Astrocyte (in vitro differentiated cells and primary cell): ENCODE measurements at regions not wholly inside any gene's neighbourhood (a gene's known extent, or its start where the extent isn't known, plus 50 kb on each side); places are given as distances from the start of the nearest gene placed in this dataset.

Source experiments
- DNase-seq: peaks from one replicate; pipeline ENCODE4 v3.0.0-alpha.2; 2010; ENCODE audit warnings: low read depth
- FAIRE-seq: peaks from 2 replicates; lab custom pipeline; 2011; peaks lifted over from hg19 to GRCh38; lab: Jason Lieb, UNC
- H2AFZ ChIP-seq: 2 replicates; pipeline ENCODE4 v1.6.0; 2012; ENCODE audit warnings: low read depth, low read length, inconsistent platforms
- H3K27ac ChIP-seq: 2 replicates; pipeline ENCODE4 v1.5.1; 2011; ENCODE audit warnings: low read depth, low read length, inconsistent platforms
- H3K27me3 ChIP-seq: 2 replicates; pipeline ENCODE4 v1.6.0; 2011; ENCODE audit warnings: low read length, inconsistent platforms; ENCODE audit not compliant: insufficient read depth
- H3K36me3 ChIP-seq: 2 replicates; pipeline ENCODE4 v1.5.1; 2011; ENCODE audit warnings: low read length, inconsistent platforms; ENCODE audit not compliant: insufficient read depth
- H3K4me1 ChIP-seq: 2 replicates; pipeline ENCODE4 v1.5.1; 2011; ENCODE audit warnings: low read length, inconsistent platforms; ENCODE audit not compliant: insufficient read depth
- H3K4me2 ChIP-seq: 2 replicates; pipeline ENCODE4 v1.6.0; 2012; ENCODE audit warnings: low read length, inconsistent platforms
- H3K4me3 ChIP-seq: 2 replicates; pipeline ENCODE4 v1.5.1; 2011; ENCODE audit warnings: low read depth, mild to moderate bottlenecking, low read length, inconsistent platforms; ENCODE audit not compliant: insufficient read depth
- H3K79me2 ChIP-seq: 2 replicates; pipeline ENCODE4 v1.6.0; 2012; ENCODE audit warnings: mild to moderate bottlenecking, low read length, inconsistent platforms; ENCODE audit not compliant: insufficient read depth
- H3K9ac ChIP-seq: 2 replicates; pipeline ENCODE4 v1.6.0; 2012; ENCODE audit warnings: mild to moderate bottlenecking, low read length, inconsistent platforms
- H3K9me3 ChIP-seq: 2 replicates; pipeline ENCODE4 v1.5.1; 2012; ENCODE audit warnings: low read depth, mild to moderate bottlenecking, low read length, inconsistent platforms; ENCODE audit not compliant: insufficient read depth
- H4K20me1 ChIP-seq: 2 replicates; pipeline ENCODE4 v1.6.0; 2012; ENCODE audit warnings: low read length, inconsistent platforms; ENCODE audit not compliant: insufficient read depth
- H3K27ac Mint-ChIP-seq: one replicate; pipeline ENCODE4 v1.8.0; 2021; ENCODE audit warnings: mild to moderate bottlenecking, mixed read lengths; ENCODE audit not compliant: unreplicated experiment
- H3K27me3 Mint-ChIP-seq: one replicate; pipeline ENCODE4 v1.8.0; 2021; ENCODE audit warnings: low read depth, mixed read lengths; ENCODE audit not compliant: unreplicated experiment
- H3K36me3 Mint-ChIP-seq: one replicate; pipeline ENCODE4 v1.8.0; 2021; ENCODE audit warnings: low read depth, mixed read lengths; ENCODE audit not compliant: unreplicated experiment
- H3K4me1 Mint-ChIP-seq: one replicate; pipeline ENCODE4 v1.8.0; 2021; ENCODE audit warnings: low read depth, mixed read lengths; ENCODE audit not compliant: unreplicated experiment
- H3K4me3 Mint-ChIP-seq: one replicate; pipeline ENCODE4 v1.8.0; 2021; ENCODE audit warnings: mild to moderate bottlenecking, moderate library complexity, mixed read lengths; ENCODE audit not compliant: unreplicated experiment
- H3K9me3 Mint-ChIP-seq: one replicate; pipeline ENCODE4 v1.8.0; 2021; ENCODE audit warnings: mild to moderate bottlenecking, mixed read lengths; ENCODE audit not compliant: unreplicated experiment
- CTCF ChIP-seq: IDR thresholded peaks from 2 replicates; pipeline ENCODE4 v1.5.1; 2011; ENCODE audit warnings: low read depth, mild to moderate bottlenecking, inconsistent platforms, low read length, moderate library complexity; ENCODE audit not compliant: insufficient read depth
- EZH2 ChIP-seq: IDR thresholded peaks from 2 replicates; pipeline ENCODE4 v1.6.1; 2012; ENCODE audit warnings: mild to moderate bottlenecking, low read length, inconsistent platforms; ENCODE audit not compliant: insufficient read depth

GRCh38 chr5:3389471-3390026, 206.1 kb upstream of the IRX1 start:
- no peaks in the 10 kb centered on the region for H3K79me2 ChIP-seq
- peaks cover 45% of the 10 kb centered on the region for H3K27me3 Mint-ChIP-seq
- H3K27me3 ChIP-seq = peaks cover 3% of the 10 kb centered on the region
- no peak for TF ChIP-seq CTCF
- TF ChIP-seq EZH2 = no peak
- H3K4me3 ChIP-seq = no peak overlapping the region
- H3K9ac ChIP-seq = no peak overlapping the region
- no peak overlapping the region for H2AFZ ChIP-seq
- H3K4me1 Mint-ChIP-seq = no peaks in the 10 kb centered on the region
- no peak overlapping the region for H3K27ac Mint-ChIP-seq
- no peaks in the 10 kb centered on the region for H3K36me3 Mint-ChIP-seq
- no peak overlapping the region for H3K27ac ChIP-seq
- no peaks in the 10 kb centered on the region for H4K20me1 ChIP-seq
- no peak overlapping the region for H3K4me3 Mint-ChIP-seq
- H3K4me1 ChIP-seq = no peaks in the 10 kb centered on the region
- no peaks in the 10 kb centered on the region for H3K36me3 ChIP-seq
- H3K9me3 Mint-ChIP-seq = no peaks in the 10 kb centered on the region
- FAIRE-seq (no peak), DNase-seq (no peak)
- H3K4me2 ChIP-seq = no peak overlapping the region
- H3K9me3 ChIP-seq = peaks cover 5% of the 10 kb centered on the region

- H3K27me3 Mint-ChIP-seq = peaks cover 34% of the 10 kb centered on the region
- TF ChIP-seq EZH2 (no peak), CTCF (no peak)
- Histone ChIP-seq H3K36me3 (no peaks in the 10 kb centered on the region), H3K9me3 (peaks cover 5% of the 10 kb centered on the region), H4K20me1 (no peaks in the 10 kb centered on the region), H3K4me1 (no peaks in the 10 kb centered on the region), H3K4me3 (no peak overlapping the region), H3K9ac (no peak overlapping the region), H3K79me2 (no peaks in the 10 kb centered on the region), H3K27me3 (no peaks in the 10 kb centered on the region), H2AFZ (no peak overlapping the region), H3K27ac (no peak overlapping the region), H3K4me2 (no peak overlapping the region)
- no peak overlapping the region for H3K27ac Mint-ChIP-seq
- DNase-seq (no peak), FAIRE-seq (no peak)
- H3K36me3 Mint-ChIP-seq = no peaks in the 10 kb centered on the region
- no peak overlapping the region for H3K4me3 Mint-ChIP-seq
- no peaks in the 10 kb centered on the region for H3K4me1 Mint-ChIP-seq
- peaks cover 2% of the 10 kb centered on the region for H3K9me3 Mint-ChIP-seq
Observed at GRCh38 chr5:3386637-3387036, 209.0 kb upstream of the IRX1 start.

DNA sequence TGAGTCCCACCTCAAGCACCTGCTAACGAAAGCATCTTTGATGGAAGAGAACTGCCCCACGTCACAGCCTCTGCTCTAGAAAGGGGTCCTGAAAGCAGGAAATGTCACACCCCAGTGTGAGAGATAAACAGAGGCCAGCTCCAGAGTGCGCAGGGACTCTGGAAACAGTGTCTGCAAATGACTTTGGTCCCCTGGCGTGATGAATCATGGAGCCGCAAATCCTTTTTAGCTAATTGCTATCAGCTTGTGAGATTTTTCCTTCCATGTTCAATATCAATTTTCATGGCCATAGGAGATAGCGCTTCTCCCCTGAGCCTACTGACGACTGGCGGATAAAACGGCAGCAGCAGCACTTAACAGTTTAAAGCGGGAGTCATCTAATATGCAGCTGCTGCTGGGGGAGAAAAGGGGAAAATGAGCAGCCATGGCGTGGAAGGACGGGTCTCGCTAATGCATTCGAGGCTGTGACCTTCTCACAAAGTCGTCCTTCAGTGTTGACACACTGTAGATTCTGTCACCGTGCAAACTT, 209.6 kb upstream of the IRX1 start:
- no peak for DNase-seq
- no peaks in the 10 kb centered on the region for H3K4me1 Mint-ChIP-seq
- Histone ChIP-seq H3K4me2 (no peak overlapping the region), H4K20me1 (no peaks in the 10 kb centered on the region), H3K4me1 (no peaks in the 10 kb centered on the region), H2AFZ (no peak overlapping the region), H3K9ac (no peak overlapping the region), H3K27ac (no peak overlapping the region), H3K9me3 (peaks cover 5% of the 10 kb centered on the region), H3K27me3 (no peaks in the 10 kb centered on the region), H3K79me2 (no peaks in the 10 kb centered on the region), H3K4me3 (no peak overlapping the region), H3K36me3 (no peaks in the 10 kb centered on the region)
- H3K4me3 Mint-ChIP-seq = no peak overlapping the region
- no peak overlapping the region for H3K27ac Mint-ChIP-seq
- no peaks in the 10 kb centered on the region for H3K36me3 Mint-ChIP-seq
- FAIRE-seq = no peak
- peaks cover 2% of the 10 kb centered on the region for H3K9me3 Mint-ChIP-seq
- H3K27me3 Mint-ChIP-seq = peaks cover 34% of the 10 kb centered on the region
- TF ChIP-seq CTCF = no peak
- TF ChIP-seq EZH2 = no peak
